NCI-H82 (cell line): ENCODE measurements at regions not wholly inside any gene's neighbourhood (a gene's known extent, or its start where the extent isn't known, plus 50 kb on each side); places are given as distances from the start of the nearest gene placed in this dataset.
"Not testable (repeated sequence)": the region's sequence is repeated elsewhere in the genome, so short reads cannot be mapped to it uniquely, and the experiment has no call there.

Experiments used
- DNase-seq: peaks from one replicate; lab custom pipeline; 2025; lab: John Stamatoyannopoulos, UW

DNA sequence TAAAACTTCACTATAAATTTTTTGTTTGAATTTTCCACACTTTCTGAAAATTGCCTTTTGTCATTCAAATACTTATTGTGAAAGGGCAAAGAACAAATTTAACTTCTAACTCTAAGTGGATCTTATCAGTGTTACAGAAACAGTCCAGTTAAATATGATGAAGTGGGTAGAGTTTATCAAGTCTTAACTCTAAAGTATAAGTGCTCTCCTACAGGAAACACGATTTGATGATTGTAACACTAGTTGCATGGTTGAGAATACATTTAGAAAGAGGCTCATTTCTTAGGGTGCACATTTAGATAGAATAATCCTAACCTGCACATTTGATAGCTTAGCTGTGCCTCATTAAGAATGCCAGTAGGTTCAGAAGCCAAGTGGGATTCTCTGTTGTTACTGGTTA lies 838.3 kb upstream of the ATXN7L3B start:
- DNase-seq, result no peak

GRCh38 chr12:73714655-73715054 lies 823.0 kb upstream of the ATXN7L3B start:
- no peak for DNase-seq

GRCh38 chr12:73716143-73716542 lies 821.5 kb upstream of the ATXN7L3B start:
- not testable (repeated sequence) for DNase-seq

GRCh38 chr12:73719223-73719622 lies 818.4 kb upstream of the ATXN7L3B start:
- DNase-seq, result no peak

DNA sequence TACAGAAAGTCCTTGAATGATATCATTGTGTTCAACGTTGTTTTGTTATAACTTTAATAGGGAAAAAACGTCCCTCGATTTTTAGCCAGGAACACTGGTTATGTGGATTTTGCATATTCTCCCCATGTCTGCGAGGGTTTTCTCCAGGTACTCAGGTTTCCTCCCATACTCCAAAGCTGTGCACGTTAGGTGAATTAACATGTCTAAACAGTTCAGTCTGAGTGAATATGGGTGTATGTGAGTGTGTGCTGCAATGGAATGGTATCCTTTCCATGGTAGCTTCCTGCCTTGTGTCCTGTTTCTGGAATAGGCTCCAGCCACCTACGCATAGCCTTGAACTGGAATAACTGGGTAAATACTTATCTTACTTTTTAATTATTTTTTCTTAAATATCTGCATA lies 810.8 kb upstream of the ATXN7L3B start:
- DNase-seq, result no peak

DNA sequence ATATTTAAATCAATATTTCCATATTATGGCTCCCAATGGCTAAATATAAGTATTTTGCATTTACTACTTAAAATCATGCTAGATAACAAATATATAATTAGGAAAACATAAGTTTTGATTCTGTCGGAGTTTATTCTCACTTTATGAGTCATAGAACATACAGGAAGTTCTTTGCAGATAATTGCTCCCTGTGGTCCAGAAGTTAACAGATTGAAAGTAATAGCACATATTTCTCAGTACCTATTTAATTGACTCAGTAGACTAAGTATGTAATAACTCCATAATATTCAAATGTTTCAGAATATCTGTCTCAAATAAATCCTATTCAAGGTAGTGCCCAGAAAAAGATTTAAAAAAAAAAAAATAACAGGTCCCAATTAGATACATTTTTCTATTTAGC lies 806.0 kb upstream of the ATXN7L3B start:
- no peak for DNase-seq

GRCh38 chr12:73769337-73769736 lies 768.3 kb upstream of the ATXN7L3B start:
- no peak for DNase-seq

- DNase-seq, result no peak
Measured at GRCh38 chr12:73798523-73798922, 739.1 kb upstream of the ATXN7L3B start.

GRCh38 chr12:73815072-73815645 lies 722.5 kb upstream of the ATXN7L3B start:
- no peak for DNase-seq

GRCh38 chr12:73817161-73817560 lies 720.5 kb upstream of the ATXN7L3B start:
- DNase-seq, result no peak

DNA sequence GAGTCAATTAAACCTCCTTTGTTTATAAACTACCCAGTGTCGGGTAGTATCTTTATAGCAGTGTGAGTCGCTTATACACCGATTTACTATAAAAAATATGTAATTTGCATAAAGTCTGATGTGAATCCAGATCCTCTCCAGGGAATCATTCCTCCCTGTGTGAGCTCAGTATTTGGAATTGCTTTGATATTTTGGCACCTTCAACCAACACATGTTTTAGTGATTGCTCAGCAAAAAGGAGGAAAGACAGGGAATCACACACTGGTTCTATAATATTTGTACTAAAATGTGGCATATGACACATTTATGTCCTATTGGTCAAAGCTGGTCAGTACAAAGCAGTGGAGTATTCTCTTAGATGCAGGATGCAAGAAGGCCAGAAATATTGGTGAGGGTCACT lies 703.9 kb upstream of the ATXN7L3B start:
- no peak for DNase-seq

GRCh38 chr12:73841963-73842362 lies 695.7 kb upstream of the ATXN7L3B start:
- no peak for DNase-seq

GRCh38 chr12:73863546-73863945 lies 674.1 kb upstream of the ATXN7L3B start:
- no peak for DNase-seq

GRCh38 chr12:73867147-73867546 lies 670.5 kb upstream of the ATXN7L3B start:
- DNase-seq, result no peak

- not testable (repeated sequence) for DNase-seq
Measured at GRCh38 chr12:73877291-73877690, 660.3 kb upstream of the ATXN7L3B start.

DNA sequence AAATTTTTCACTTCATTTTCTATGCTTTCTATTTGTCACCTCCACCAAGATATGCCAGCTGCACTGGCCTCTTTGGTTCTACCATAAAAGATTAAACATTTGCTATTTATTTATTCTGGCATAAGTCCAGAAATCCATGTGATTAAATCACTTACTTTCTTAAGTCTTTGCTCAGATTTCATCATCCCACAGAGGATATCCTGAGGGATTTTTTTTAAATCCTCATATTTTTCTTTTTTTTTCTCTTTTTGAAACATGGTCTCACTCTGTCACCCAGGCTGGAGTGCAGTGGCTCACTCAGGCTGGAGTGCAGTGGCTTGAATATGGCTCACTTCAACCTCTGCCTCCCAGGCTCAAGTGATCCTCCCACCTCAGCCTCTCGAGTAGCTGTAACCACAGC lies 645.4 kb upstream of the ATXN7L3B start:
- no peak for DNase-seq

DNA sequence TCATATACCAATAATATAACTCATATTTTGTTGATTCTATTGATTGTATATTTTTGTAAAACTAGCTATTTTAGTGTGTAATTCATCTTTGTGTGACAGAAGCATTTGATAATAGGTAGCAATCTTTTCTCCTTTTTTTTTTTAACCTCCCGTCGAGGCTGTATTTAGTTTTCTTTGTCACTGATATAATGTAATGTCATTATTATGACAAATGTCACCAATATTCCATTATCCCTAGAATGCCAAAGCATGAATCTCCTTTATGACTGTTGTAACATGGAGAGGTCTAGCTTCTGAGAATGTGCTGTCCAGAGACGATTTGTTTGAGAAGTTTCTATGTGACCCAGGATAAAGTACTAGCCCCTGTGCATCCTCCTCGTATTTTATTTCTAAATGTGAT lies 639.0 kb upstream of the ATXN7L3B start:
- no peak for DNase-seq

GRCh38 chr12:73902260-73902659 lies 635.4 kb upstream of the ATXN7L3B start:
- no peak for DNase-seq

DNA sequence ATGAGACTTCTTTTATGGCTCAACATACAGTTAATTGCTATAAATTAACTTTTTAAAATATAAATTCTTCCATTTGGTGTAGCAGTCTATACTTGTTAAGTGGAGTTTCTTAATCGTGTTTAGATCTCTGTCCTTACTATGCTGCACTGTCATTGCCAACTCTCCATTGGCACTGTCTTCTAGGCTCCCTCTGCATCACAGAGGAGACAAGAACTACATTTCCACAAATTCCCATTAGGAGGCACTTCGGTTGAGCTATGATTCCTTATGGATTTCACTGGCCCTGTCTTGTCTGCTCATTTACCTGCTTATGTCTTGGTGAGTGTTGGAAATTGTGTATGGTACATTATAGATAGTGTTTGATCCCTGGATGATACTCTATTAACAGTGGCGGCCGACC lies 630.9 kb upstream of the ATXN7L3B start:
- DNase-seq, result peak; percentile 17

- peak; percentile 18 for DNase-seq
Measured at GRCh38 chr12:73935817-73936216, 601.8 kb upstream of the ATXN7L3B start.

- no peak for DNase-seq
Measured at GRCh38 chr12:73947326-73948026, 590.2 kb upstream of the ATXN7L3B start.

- no peak for DNase-seq
Measured at GRCh38 chr12:73950507-73950906, 587.1 kb upstream of the ATXN7L3B start.

DNA sequence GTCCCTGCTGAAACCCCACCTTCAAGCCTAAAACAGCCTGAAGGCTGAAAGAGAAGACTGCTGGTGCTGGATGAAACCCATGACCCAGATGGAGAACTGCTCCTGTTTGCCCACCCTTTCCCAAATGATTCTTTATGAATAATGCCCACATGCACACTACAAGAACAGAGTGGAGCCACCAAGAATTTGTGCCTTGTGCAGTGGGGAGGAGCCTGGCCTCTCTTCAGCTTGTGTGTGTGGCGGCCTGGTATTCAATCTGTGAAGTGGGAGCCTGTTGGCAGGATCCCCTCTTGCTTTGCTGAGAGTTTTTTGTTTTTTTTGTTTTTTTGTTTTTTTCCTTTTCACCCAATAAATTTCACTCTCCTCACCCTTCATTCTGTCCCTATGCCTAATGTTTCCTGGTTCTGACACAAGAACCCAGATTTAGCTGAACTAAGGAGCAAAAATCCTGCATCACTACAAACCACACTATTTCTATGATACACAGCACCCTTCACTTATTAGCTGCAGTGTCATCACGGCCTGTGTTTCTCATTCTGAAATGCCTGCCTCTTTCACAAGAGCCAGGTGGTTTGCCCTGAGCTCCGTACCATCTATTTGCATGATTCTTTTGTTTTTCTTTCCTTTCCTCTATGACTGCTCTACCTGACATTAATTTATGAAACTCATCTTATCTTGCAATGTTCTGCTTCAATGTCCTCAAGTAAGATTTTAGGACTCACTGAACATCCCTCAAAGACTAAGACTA lies 585.5 kb upstream of the ATXN7L3B start:
- DNase-seq, result no peak
